Cerebellar cortex (tissue), 1 donor: ENCODE measurements at regions not wholly inside any gene's neighbourhood (a gene's known extent, or its start where the extent isn't known, plus 50 kb on each side); places are given as distances from the start of the nearest gene placed in this dataset.
"Not testable (repeated sequence)": the region's sequence is repeated elsewhere in the genome, so short reads cannot be mapped to it uniquely, and the experiment has no call there.

Experiments
- DNase-seq: peaks from one replicate; pipeline ENCODE4 v3.0.0-alpha.2; 2015; ENCODE audit warnings: low spot score

- not testable (repeated sequence) for DNase-seq
These were observed 104.7 kb upstream of the PLGLB2 start for GRCh38 chr2:87643165-87643564.

GRCh38 chr2:87647737-87648498 is 100.0 kb upstream of the PLGLB2 start:
- not testable (repeated sequence) for DNase-seq

GRCh38 chr2:87648815-87649214 is 99.1 kb upstream of the PLGLB2 start:
- DNase-seq = not testable (repeated sequence)

- not testable (repeated sequence) for DNase-seq
These were observed 98.0 kb upstream of the PLGLB2 start for GRCh38 chr2:87649871-87650270.

- not testable (repeated sequence) for DNase-seq
These were observed 97.0 kb upstream of the PLGLB2 start for GRCh38 chr2:87650837-87651236.

GRCh38 chr2:87651589-87651988 is 96.3 kb upstream of the PLGLB2 start:
- not testable (repeated sequence) for DNase-seq

GRCh38 chr2:87653373-87653772 is 94.5 kb upstream of the PLGLB2 start:
- DNase-seq = not testable (repeated sequence)

- not testable (repeated sequence) for DNase-seq
These were observed 93.6 kb upstream of the PLGLB2 start for GRCh38 chr2:87654136-87654814.

- not testable (repeated sequence) for DNase-seq
These were observed 90.0 kb upstream of the PLGLB2 start for GRCh38 chr2:87657915-87658314.

GRCh38 chr2:87658357-87658756 is 89.5 kb upstream of the PLGLB2 start:
- DNase-seq = not testable (repeated sequence)

GRCh38 chr2:87658976-87659375 is 88.9 kb upstream of the PLGLB2 start:
- not testable (repeated sequence) for DNase-seq

- DNase-seq = not testable (repeated sequence)
These were observed 87.7 kb upstream of the PLGLB2 start for GRCh38 chr2:87660164-87660563.

- DNase-seq = not testable (repeated sequence)
These were observed 85.3 kb upstream of the PLGLB2 start for GRCh38 chr2:87662316-87663290.

- DNase-seq = not testable (repeated sequence)
These were observed 84.5 kb upstream of the PLGLB2 start for GRCh38 chr2:87663347-87663746.

- not testable (repeated sequence) for DNase-seq
These were observed 80.9 kb upstream of the PLGLB2 start for GRCh38 chr2:87667027-87667426.

- not testable (repeated sequence) for DNase-seq
These were observed 79.5 kb upstream of the PLGLB2 start for GRCh38 chr2:87668361-87668760.

GRCh38 chr2:87669633-87670231 is 78.2 kb upstream of the PLGLB2 start:
- not testable (repeated sequence) for DNase-seq

- not testable (repeated sequence) for DNase-seq
These were observed 75.5 kb upstream of the PLGLB2 start for GRCh38 chr2:87672404-87672803.

GRCh38 chr2:87674729-87675128 is 73.2 kb upstream of the PLGLB2 start:
- not testable (repeated sequence) for DNase-seq

- DNase-seq = not testable (repeated sequence)
These were observed 72.4 kb upstream of the PLGLB2 start for GRCh38 chr2:87675487-87675886.

GRCh38 chr2:87677421-87677923 is 70.4 kb upstream of the PLGLB2 start:
- not testable (repeated sequence) for DNase-seq
